IPS-18a (cell line): ENCODE measurements at regions not wholly inside any gene's neighbourhood (a gene's known extent, or its start where the extent isn't known, plus 50 kb on each side); places are given as distances from the start of the nearest gene placed in this dataset.

ENCODE experiments used
- H3K27ac ChIP-seq: one replicate; pipeline ENCODE4 v1.5.1; 2013; ENCODE audit warnings: low read length
- H3K27me3 ChIP-seq: one replicate; pipeline ENCODE4 v1.6.1; 2013; ENCODE audit warnings: mild to moderate bottlenecking, low read length; ENCODE audit not compliant: control insufficient read depth, insufficient read depth
- H3K36me3 ChIP-seq: one replicate; pipeline ENCODE4 v1.6.1; 2013; ENCODE audit warnings: low read depth, low read length; ENCODE audit not compliant: control insufficient read depth
- H3K4me1 ChIP-seq: one replicate; pipeline ENCODE4 v1.6.1; 2013; ENCODE audit warnings: low read depth, low read length; ENCODE audit not compliant: control insufficient read depth
- H3K4me3 ChIP-seq: one replicate; pipeline ENCODE4 v1.5.1; 2013; ENCODE audit warnings: low read length
- H3K9ac ChIP-seq: one replicate; pipeline ENCODE4 v1.6.1; 2013; ENCODE audit warnings: mild to moderate bottlenecking, low read length, moderate library complexity
- H3K9me3 ChIP-seq: one replicate; pipeline ENCODE4 v1.6.1; 2013; ENCODE audit warnings: low read depth, low read length; ENCODE audit not compliant: control insufficient read depth

- Histone ChIP-seq H3K27ac (no peak overlapping the region), H3K4me3 (no peak overlapping the region), H3K9me3 (no peaks in the 10 kb centered on the region), H3K27me3 (no peaks in the 10 kb centered on the region), H3K9ac (no peak overlapping the region), H3K4me1 (peaks cover 11% of the 10 kb centered on the region), H3K36me3 (no peaks in the 10 kb centered on the region)
These were observed 143.9 kb upstream of the TBL1X start for GRCh38 chrX:9320940-9321339.

- Histone ChIP-seq H3K27ac (no peak overlapping the region), H3K9ac (no peak overlapping the region), H3K9me3 (no peaks in the 10 kb centered on the region), H3K4me3 (no peak overlapping the region), H3K36me3 (no peaks in the 10 kb centered on the region), H3K4me1 (peaks cover 4% of the 10 kb centered on the region), H3K27me3 (no peaks in the 10 kb centered on the region)
These were observed 140.2 kb upstream of the TBL1X start for GRCh38 chrX:9324676-9325075.

- H3K4me3 ChIP-seq: no peak overlapping the region
- H3K36me3 ChIP-seq: no peaks in the 10 kb centered on the region
- H3K9me3 ChIP-seq: no peaks in the 10 kb centered on the region
These were observed 138.5 kb upstream of the TBL1X start for GRCh38 chrX:9326369-9326768.

GRCh38 chrX:9327086-9327746, 137.6 kb upstream of the TBL1X start:
- no peaks in the 10 kb centered on the region for H3K36me3 ChIP-seq
- H3K27me3 ChIP-seq: no peaks in the 10 kb centered on the region
- H3K4me1 ChIP-seq: no peaks in the 10 kb centered on the region
- H3K9ac ChIP-seq: no peak overlapping the region
- no peak overlapping the region for H3K4me3 ChIP-seq
- H3K9me3 ChIP-seq: no peaks in the 10 kb centered on the region
- no peak overlapping the region for H3K27ac ChIP-seq

More at GRCh38 chrX:9326369-9326768, 138.5 kb upstream of the TBL1X start:
- no peaks in the 10 kb centered on the region for H3K4me1 ChIP-seq
- H3K9ac ChIP-seq: no peak overlapping the region
- H3K27me3 ChIP-seq: no peaks in the 10 kb centered on the region
- no peak overlapping the region for H3K27ac ChIP-seq

GRCh38 chrX:9327747-9328145, 137.1 kb upstream of the TBL1X start:
- no peaks in the 10 kb centered on the region for H3K36me3 ChIP-seq
- H3K27ac ChIP-seq: no peak overlapping the region

GRCh38 chrX:9329056-9329455, 135.8 kb upstream of the TBL1X start:
- Histone ChIP-seq H3K36me3 (no peaks in the 10 kb centered on the region), H3K27me3 (no peaks in the 10 kb centered on the region), H3K4me3 (no peak overlapping the region), H3K27ac (no peak overlapping the region), H3K4me1 (no peaks in the 10 kb centered on the region), H3K9me3 (no peaks in the 10 kb centered on the region), H3K9ac (no peak overlapping the region)

More at GRCh38 chrX:9327747-9328145, 137.1 kb upstream of the TBL1X start:
- no peaks in the 10 kb centered on the region for H3K4me1 ChIP-seq
- no peaks in the 10 kb centered on the region for H3K27me3 ChIP-seq
- no peak overlapping the region for H3K9ac ChIP-seq
- no peak overlapping the region for H3K4me3 ChIP-seq
- no peaks in the 10 kb centered on the region for H3K9me3 ChIP-seq

- no peaks in the 10 kb centered on the region for H3K9me3 ChIP-seq
- H3K4me3 ChIP-seq: no peak overlapping the region
- H3K4me1 ChIP-seq: no peaks in the 10 kb centered on the region
- no peak overlapping the region for H3K27ac ChIP-seq
- H3K36me3 ChIP-seq: no peaks in the 10 kb centered on the region
- H3K27me3 ChIP-seq: no peaks in the 10 kb centered on the region
- H3K9ac ChIP-seq: no peak overlapping the region
These were observed 134.4 kb upstream of the TBL1X start for GRCh38 chrX:9330249-9330982.

- H3K27ac ChIP-seq: no peak overlapping the region
- H3K27me3 ChIP-seq: no peaks in the 10 kb centered on the region
- H3K9me3 ChIP-seq: no peaks in the 10 kb centered on the region
- H3K36me3 ChIP-seq: no peaks in the 10 kb centered on the region
- H3K4me3 ChIP-seq: no peak overlapping the region
- no peaks in the 10 kb centered on the region for H3K4me1 ChIP-seq
- no peak overlapping the region for H3K9ac ChIP-seq
These were observed 130.8 kb upstream of the TBL1X start for GRCh38 chrX:9333873-9334560.

- H3K27me3 ChIP-seq: no peaks in the 10 kb centered on the region
- H3K9me3 ChIP-seq: no peaks in the 10 kb centered on the region
- H3K4me1 ChIP-seq: peaks cover 7% of the 10 kb centered on the region
- no peak overlapping the region for H3K9ac ChIP-seq
- H3K27ac ChIP-seq: no peak overlapping the region
- no peak overlapping the region for H3K4me3 ChIP-seq
- H3K36me3 ChIP-seq: no peaks in the 10 kb centered on the region
These were observed 129.6 kb upstream of the TBL1X start for GRCh38 chrX:9335251-9335650.

GRCh38 chrX:9336456-9336855, 128.4 kb upstream of the TBL1X start:
- Histone ChIP-seq H3K36me3 (no peaks in the 10 kb centered on the region), H3K27ac (no peak overlapping the region), H3K9me3 (no peaks in the 10 kb centered on the region), H3K27me3 (no peaks in the 10 kb centered on the region), H3K4me1 (peaks cover 18% of the 10 kb centered on the region), H3K9ac (no peak overlapping the region), H3K4me3 (no peak overlapping the region)

GRCh38 chrX:9337046-9337445, 127.8 kb upstream of the TBL1X start:
- Histone ChIP-seq H3K27me3 (no peaks in the 10 kb centered on the region), H3K36me3 (no peaks in the 10 kb centered on the region), H3K27ac (no peak overlapping the region), H3K9me3 (no peaks in the 10 kb centered on the region), H3K9ac (no peak overlapping the region), H3K4me1 (peaks cover 21% of the 10 kb centered on the region), H3K4me3 (no peak overlapping the region)
